HUES6 (cell line): ENCODE measurements at regions not wholly inside any gene's neighbourhood (a gene's known extent, or its start where the extent isn't known, plus 50 kb on each side); places are given as distances from the start of the nearest gene placed in this dataset.
"Not testable (repeated sequence)": the region's sequence is repeated elsewhere in the genome, so short reads cannot be mapped to it uniquely, and the experiment has no call there.

Source experiments
- H3K27ac ChIP-seq: 2 replicates; pipeline ENCODE4 v1.7.0; 2013; ENCODE audit warnings: low read depth, mild to moderate bottlenecking, low read length, inconsistent platforms
- H3K27me3 ChIP-seq: 2 replicates; pipeline ENCODE4 v1.6.1; 2013; ENCODE audit warnings: low read length; ENCODE audit not compliant: control insufficient read depth, insufficient read depth
- H3K36me3 ChIP-seq: 2 replicates; pipeline ENCODE4 v1.6.1; 2013; ENCODE audit warnings: low read length; ENCODE audit not compliant: control insufficient read depth, insufficient read depth
- H3K4me1 ChIP-seq: 2 replicates; pipeline ENCODE4 v1.6.1; 2013; ENCODE audit warnings: low read length; ENCODE audit not compliant: control insufficient read depth, insufficient read depth
- H3K4me3 ChIP-seq: 2 replicates; pipeline ENCODE4 v1.5.1; 2013; ENCODE audit warnings: low read depth, low read length
- H3K9ac ChIP-seq: one replicate; pipeline ENCODE4 v1.6.1; 2013; ENCODE audit warnings: mild to moderate bottlenecking, low read length
- H3K9me3 ChIP-seq: 2 replicates; pipeline ENCODE4 v1.6.1; 2013; ENCODE audit warnings: low read depth, low read length; ENCODE audit not compliant: control insufficient read depth, insufficient read depth

DNA sequence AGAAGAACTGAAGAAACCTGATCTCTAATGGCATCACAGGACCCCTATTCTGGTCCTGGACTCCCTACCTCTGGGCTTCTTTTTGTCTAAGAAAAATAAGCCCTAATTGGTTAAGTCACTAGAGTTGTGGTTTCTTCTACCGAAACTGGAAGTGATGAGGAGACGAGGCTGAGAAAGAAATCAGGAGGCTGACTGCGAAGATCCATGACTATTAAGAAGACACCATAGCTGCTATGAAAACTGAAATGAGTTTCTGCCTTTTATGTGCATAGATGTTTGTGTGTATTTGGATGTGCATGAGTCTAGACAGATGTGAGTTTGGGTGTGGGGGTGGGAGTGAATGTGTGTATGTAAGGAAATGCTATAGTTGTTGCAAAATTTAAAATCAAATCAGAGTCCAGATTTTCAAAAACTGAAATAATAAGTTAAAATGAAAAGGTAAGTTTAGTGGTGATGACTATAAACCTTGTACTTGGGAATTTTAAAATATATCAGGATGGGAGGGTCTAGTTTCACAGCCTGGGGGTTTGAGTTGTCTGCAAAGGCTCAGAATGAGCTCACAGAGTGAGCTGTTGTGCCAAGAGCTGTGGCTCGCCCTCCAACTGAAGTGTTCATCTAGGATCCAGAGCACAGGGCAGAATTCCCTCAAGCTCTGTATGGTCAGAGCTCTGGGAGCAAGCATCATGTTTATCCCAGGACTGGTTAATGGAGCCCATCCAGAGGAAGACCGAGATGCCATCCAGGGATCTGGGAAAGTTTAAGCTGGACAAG, 94.9 kb downstream of the VCPKMT start:
- H3K36me3 ChIP-seq, result no peaks in the 10 kb centered on the region
- H3K27me3 ChIP-seq, result no peaks in the 10 kb centered on the region
- H3K4me1 ChIP-seq, result no peaks in the 10 kb centered on the region; the same call in 1 of the 2 replicates
- no peak overlapping the region for H3K9ac ChIP-seq
- H3K9me3 ChIP-seq, result peaks cover 20% of the 10 kb centered on the region
- no peak overlapping the region for H3K4me3 ChIP-seq
- H3K27ac ChIP-seq, result no peak overlapping the region

DNA sequence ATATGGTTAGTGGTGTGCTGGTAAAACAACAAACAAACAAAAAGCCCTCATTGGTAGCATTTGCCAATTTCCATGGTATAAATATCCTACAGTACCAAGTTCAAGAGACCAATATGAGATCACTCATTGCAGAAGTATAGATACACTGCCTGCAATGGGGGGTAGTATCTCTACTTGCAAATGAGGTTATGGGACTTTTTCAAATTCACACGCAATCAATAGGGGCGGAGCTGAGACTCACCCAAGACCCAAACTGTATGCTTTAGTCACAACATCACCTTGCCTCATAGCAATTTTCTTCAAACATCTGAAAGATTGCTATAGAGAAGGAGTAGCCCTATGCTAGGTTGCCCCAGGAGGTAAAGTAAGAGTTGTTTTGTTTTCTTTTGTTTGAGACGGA, 93.7 kb downstream of the VCPKMT start:
- H3K4me3 ChIP-seq, result no peak overlapping the region
- no peaks in the 10 kb centered on the region; the same call in 1 of the 2 replicates for H3K4me1 ChIP-seq

DNA sequence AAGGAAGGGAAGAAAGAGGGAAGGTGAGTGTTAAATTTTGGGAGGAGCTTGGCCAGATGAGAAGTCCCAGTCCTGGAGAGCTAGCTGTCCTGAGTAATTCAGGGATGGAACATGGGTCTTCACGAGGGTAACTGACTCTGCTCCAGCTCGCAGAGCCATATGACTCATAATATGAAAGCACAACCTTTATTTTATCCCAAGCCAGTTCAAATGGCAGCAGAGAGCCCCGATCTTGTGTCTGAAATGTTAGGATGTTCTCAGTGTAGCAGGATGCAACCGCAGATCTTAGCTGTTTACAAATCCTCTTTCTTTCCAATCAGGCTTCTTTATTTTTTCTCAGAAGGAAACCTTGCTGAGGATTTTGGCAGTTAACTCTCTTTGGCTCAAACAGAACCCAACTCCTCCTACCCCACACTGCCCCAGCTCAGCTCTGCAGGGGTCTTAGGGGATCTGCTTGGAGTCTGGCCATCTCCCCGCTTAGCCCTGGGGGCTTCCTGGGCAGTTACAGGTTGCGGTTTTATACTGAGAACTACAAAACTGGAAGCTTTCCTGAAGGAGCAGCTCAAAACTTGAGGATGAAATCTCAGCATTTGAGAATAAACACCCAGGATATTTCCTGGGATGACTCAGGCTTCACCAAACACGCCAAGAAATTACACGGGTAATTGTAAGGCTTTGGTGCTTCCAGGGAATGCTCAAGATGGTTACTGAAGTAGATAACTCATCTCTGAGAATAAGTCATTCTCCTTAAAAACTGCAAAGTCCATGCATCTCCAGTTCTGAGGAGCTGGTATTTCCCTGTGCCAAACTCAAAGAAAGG, 92.5 kb downstream of the VCPKMT start:
- Histone ChIP-seq H3K4me3 (no peak overlapping the region), H3K9ac (no peak overlapping the region), H3K4me1 (no peaks in the 10 kb centered on the region; the same call in 1 of the 2 replicates), H3K27me3 (no peaks in the 10 kb centered on the region), H3K36me3 (no peaks in the 10 kb centered on the region), H3K27ac (no peak overlapping the region), H3K9me3 (peaks cover 20% of the 10 kb centered on the region)

More for the DNA sequence above, 93.7 kb downstream of the VCPKMT start:
- Histone ChIP-seq H3K9ac (no peak overlapping the region), H3K27me3 (no peaks in the 10 kb centered on the region), H3K9me3 (peaks cover 20% of the 10 kb centered on the region), H3K27ac (no peak overlapping the region), H3K36me3 (no peaks in the 10 kb centered on the region)

DNA sequence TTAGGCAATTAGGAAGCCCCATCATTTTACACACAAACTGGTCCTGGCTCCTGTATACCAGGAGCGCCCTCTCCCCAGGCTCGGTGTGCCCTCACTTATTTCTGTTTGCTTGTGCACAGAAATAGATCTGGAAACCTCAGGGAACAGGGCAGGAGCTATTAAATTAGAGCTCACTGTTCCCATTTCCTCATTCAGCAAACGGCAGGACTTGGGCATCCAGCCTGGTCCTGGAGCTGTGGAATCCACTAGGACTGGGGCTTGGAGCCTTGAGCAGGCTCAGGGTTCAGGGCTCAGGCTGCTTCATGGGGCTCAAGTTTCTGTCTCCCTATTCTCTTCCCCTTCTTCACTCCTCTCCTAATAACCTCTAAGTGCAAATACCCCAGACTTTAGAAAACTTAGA, 91.3 kb downstream of the VCPKMT start:
- no peaks in the 10 kb centered on the region for H3K36me3 ChIP-seq
- H3K9me3 ChIP-seq, result peaks cover 16% of the 10 kb centered on the region
- no peaks in the 10 kb centered on the region; the same call in 1 of the 2 replicates for H3K4me1 ChIP-seq
- no peak overlapping the region for H3K27ac ChIP-seq
- H3K9ac ChIP-seq, result no peak overlapping the region
- no peaks in the 10 kb centered on the region for H3K27me3 ChIP-seq
- H3K4me3 ChIP-seq, result no peak overlapping the region

DNA sequence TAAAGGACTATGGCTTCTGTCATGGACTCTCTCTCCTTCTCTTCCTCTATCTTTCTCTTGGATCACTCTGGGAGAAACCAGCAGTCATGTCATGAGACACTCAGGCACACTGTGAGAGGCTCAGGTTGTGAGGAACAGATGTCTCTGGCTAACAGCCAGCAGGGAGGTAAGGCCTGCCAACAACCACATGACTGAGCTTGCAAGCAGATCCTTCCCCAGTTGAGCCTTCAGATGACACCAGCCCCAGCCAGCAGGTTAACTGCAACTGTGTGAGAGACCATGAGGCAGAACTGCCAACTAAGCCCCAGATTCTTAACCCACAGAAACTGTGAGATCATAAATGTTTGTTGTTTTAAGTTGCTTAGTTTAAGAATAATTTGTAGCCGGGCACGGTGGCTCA, 90.6 kb downstream of the VCPKMT start:
- H3K27me3 ChIP-seq, result no peaks in the 10 kb centered on the region
- no peaks in the 10 kb centered on the region for H3K36me3 ChIP-seq
- no peak overlapping the region for H3K4me3 ChIP-seq
- H3K9ac ChIP-seq, result no peak overlapping the region
- no peak overlapping the region for H3K27ac ChIP-seq
- peaks cover 11% of the 10 kb centered on the region for H3K9me3 ChIP-seq
- no peaks in the 10 kb centered on the region; the same call in 1 of the 2 replicates for H3K4me1 ChIP-seq

DNA sequence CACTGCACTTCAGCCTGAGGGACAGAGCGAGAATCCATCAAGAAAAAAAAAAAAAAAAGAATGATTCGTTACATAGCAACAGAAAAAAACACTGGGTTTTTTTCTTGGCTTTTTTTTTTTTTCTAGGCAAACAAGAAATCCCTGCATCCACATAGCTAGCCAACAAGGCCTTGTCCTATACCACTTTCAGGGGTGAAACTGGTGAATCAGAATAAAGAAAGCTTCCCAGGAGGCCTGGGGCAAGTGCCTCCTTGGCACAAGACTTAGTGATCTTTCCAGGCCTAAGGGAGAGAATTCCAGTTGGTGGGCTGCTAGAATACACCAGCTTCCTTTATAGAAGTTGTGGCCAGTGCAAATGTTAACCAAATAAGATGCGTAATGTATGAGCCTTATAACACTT, 90.0 kb downstream of the VCPKMT start:
- H3K36me3 ChIP-seq, result no peaks in the 10 kb centered on the region
- peaks cover 6% of the 10 kb centered on the region; the same call in 1 of the 2 replicates for H3K9me3 ChIP-seq
- H3K9ac ChIP-seq, result no peak overlapping the region
- H3K4me3 ChIP-seq, result no peak overlapping the region
- H3K4me1 ChIP-seq, result no peaks in the 10 kb centered on the region; the same call in 1 of the 2 replicates
- H3K27ac ChIP-seq, result no peak overlapping the region
- no peaks in the 10 kb centered on the region for H3K27me3 ChIP-seq

DNA sequence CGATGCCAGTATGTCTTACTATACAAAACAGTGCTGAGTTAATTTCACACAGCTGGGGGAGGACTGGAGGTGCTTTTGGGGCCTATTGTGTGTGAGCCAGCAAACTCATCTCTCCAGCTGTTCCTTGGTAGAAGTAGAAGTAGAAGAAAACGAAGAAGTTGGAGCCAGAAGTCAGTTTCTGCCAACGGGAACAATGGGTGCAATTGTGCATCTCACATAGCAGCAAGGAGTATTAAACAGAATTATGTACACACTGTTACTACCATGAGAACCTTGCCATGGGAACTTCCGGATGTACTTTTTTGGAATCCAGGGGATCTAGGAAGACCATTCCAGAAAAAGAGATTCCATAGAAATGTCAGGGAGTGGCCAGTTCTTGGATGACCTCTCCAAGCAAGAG, 88.6 kb downstream of the VCPKMT start:
- Histone ChIP-seq H3K27ac (no peak overlapping the region), H3K36me3 (no peaks in the 10 kb centered on the region), H3K27me3 (no peaks in the 10 kb centered on the region), H3K9me3 (peaks cover 6% of the 10 kb centered on the region; the same call in 1 of the 2 replicates), H3K4me3 (no peak overlapping the region), H3K4me1 (no peaks in the 10 kb centered on the region; the same call in 1 of the 2 replicates), H3K9ac (no peak overlapping the region)

DNA sequence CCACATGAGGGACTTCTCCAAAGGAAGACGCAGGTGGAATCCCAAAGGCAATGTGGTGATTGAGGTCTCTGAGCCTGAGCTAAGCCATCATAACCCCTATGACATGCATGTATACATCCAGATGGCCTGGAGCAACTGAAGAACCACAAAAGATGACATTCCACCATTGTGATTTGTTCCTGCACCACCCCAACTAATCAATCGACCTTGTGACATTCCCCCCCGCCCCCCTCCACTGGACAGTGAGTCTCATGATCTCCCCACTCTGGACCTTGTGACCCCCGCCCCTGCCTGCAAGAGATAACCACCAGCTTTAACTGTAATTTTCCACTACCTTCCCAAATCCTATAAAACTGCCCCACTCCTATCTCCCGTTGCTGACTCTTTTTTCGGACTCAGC, 87.9 kb downstream of the VCPKMT start:
- Histone ChIP-seq H3K9ac (no peak overlapping the region), H3K9me3 (peaks cover 6% of the 10 kb centered on the region; the same call in 1 of the 2 replicates), H3K4me3 (no peak overlapping the region), H3K27me3 (no peaks in the 10 kb centered on the region), H3K27ac (no peak overlapping the region), H3K4me1 (no peaks in the 10 kb centered on the region; the same call in 1 of the 2 replicates), H3K36me3 (no peaks in the 10 kb centered on the region)

DNA sequence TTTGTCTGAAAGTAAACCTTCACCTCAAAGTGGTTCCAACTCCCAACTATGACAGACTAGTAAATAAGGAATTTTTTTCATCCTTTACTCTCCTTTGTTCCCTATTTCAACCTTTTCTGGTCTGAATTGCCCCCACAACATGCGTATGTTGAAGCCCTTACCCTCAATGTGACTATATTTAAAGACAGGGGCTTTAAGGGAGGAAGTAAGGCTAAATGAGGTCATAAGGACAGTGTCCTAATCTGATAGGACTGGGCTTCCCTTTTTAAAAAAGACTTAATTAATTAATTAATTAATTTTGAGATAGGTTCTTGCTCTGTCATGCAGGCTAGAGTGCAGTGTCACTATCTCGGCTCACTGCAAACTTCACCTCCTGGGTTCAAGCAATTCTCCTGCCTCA, 86.3 kb downstream of the VCPKMT start:
- Histone ChIP-seq H3K4me3 (no peak overlapping the region), H3K9ac (no peak overlapping the region), H3K4me1 (no peaks in the 10 kb centered on the region), H3K27ac (no peak overlapping the region), H3K9me3 (peaks cover 6% of the 10 kb centered on the region; the same call in 1 of the 2 replicates), H3K36me3 (no peaks in the 10 kb centered on the region), H3K27me3 (no peaks in the 10 kb centered on the region)

DNA sequence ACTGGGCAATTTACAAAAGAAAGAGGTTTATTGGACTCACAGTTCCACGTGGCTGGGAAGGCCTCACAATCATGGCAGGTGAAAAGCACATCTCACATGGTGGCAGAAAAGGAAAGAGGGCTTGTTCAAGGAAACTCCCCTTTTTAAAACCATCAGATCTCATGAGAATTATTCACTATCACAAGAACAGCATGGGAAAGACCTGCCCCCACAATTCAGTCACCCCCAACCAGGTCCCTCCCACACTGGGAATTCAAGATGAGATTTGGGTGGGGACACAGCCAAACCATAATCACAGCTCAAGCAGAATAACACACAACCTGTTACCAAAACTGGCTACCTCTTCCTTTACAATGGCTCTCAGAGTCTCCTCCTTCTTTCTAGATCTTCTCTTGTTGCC, 85.5 kb downstream of the VCPKMT start:
- H3K4me3 ChIP-seq, H3K4me1 ChIP-seq, H3K36me3 ChIP-seq, H3K27me3 ChIP-seq, H3K9ac ChIP-seq, H3K27ac ChIP-seq, H3K9me3 ChIP-seq: not testable (repeated sequence)
